ENCODE measurements at regions not wholly inside any gene's neighbourhood (a gene's known extent, or its start where the extent isn't known, plus 50 kb on each side); places are given as distances from the start of the nearest gene placed in this dataset.
"Not testable (repeated sequence)": the region's sequence is repeated elsewhere in the genome, so short reads cannot be mapped to it uniquely, and the experiment has no call there.

DNA sequence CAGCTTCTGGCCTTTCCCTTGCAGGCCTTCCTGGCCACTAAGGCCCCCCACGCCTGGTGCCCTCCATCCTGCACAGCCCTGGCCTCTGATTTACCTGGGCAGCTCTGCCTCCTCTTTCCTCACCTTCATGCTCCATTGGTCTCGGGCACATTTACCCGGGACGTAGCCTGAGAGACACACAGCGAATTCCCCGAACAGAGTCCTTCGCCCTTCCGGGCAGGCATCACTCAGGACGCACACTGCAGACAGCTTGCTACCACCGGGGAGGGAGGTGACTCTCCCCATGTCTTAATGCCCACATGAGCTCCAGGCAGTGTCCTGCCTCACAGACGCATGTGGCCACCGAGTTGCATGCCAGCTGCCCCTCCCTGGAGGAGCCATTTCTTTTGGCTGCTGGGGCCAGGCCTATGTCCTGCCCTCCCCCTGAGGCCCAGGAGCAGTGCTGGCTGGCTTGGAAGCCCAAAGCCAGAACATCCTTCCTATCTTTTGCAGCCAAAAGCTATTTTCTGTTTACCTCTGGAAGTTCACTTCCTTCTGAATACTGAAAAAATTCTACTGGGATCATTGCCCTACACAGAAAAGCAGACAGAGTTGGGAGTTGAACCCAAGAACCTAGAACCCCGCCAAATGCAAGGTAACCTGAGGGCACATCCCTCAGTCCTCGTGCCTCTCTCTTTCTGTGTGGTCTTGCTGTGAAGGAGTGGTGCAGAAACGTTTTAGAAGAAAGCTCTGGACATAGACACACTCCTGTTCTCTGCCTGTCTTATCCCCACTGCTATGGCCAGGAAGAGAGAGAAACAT lies 209.5 kb downstream of the TOMM20 start:
- DNase-seq (ENCODE audit: low spot score): peak; percentile 71
- peak; percentile 89 for ATAC-seq
- intact Hi-C loops (cut with DNase I): no loop called here

DNA sequence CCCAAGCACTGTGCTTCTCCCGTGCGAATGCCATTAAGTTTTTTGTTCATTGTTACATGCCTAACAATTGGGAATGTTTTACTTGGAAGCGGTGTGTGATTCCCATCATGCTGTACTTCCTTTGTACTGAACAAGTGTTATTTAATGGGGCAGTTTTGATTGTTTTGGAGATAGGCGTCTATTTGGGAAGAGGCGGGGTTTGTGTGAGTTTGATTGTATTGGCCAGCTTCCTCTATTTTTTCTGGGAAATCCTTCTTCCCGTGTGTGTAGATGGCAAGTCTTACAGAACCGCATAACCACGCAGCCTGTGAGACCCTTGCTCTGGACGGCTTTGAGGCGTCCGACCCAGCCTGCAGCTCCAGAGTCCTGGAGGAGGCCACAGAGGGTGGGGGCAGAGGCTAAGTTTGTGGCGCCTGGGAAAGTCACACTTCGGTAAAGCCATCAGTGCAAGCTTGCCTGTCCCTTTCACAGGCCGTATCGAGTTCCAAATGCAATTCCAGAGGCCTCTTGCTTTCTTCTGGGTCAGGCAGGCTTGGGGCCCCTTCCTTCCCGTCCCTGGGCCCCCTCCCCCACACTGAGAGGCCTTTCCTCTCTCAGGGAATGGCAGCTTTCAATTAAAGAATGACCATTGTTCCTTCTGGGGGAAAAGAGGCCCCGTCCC lies 210.3 kb downstream of the TOMM20 start:
- intact Hi-C loops (cut with DNase I): no loop called here
- ATAC-seq (peak; percentile 66), DNase-seq (ENCODE audit: low spot score) (peak; percentile 66)

DNA sequence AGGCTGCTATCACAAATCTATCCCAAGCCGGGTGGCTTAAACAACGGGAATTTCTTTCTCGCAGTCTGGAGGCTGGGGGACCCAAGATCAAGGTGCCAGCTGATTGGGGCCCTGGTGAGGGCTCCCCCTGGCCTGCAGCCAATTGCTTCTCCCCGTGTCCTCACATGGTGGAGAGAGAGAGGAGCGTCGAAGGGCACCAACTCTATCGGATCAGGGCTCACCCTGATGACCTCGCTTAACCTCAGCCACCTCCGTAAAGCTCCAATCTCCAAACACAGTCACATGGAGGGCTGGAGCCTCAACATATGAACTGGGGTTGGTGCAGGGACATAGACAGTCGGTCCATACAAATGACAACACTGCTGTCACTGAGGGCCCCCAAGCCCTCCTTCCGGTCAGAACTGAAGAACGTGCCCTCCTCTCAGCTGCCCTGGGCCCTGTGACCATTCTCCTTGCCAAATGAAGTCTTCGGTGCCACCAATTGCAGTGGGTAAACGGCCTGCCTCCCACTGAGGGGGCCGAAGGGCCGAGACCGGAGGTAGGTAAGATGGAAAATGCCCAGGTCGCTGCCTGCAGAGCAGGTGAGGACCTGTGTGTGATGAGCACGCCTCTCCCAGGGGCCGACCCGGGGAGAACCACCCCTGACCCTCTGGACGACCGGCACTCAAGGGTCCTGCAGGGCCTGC lies 211.0 kb downstream of the TOMM20 start:
- ATAC-seq (no peak), DNase-seq (ENCODE audit: low spot score) (peak; percentile 67)
- intact Hi-C loops (cut with DNase I): no loop called here

DNA sequence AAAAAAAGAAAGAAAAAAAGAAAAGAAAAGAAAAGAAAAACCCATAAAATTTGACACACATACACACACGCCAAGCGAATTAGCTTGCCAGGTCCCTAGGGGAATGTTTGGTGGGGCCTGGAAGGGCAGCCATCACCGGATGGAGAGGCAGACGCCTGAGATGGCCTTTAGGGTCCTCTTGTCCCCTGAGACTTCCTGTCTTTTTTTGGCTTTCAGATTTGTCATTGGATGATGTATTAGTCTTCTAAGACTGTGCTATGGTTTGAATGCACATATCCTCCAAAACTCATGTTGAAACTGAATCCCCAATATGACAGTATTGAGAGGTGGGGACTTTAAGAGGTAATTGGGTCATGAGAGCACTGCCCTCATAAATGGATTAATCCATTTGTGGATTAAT lies 211.8 kb downstream of the TOMM20 start:
- ATAC-seq: no peak
- intact Hi-C loops (cut with DNase I): no loop called here
- peak; percentile 47 for DNase-seq (ENCODE audit: low spot score)

- ATAC-seq: peak; percentile 2
- intact Hi-C loops (cut with DNase I): no loop called here
- DNase-seq (ENCODE audit: low spot score): peak; percentile 47
Measured at GRCh38 chr1:234915924-234916675, 212.5 kb downstream of the TOMM20 start.

GRCh38 chr1:234914606-234915290 lies 213.9 kb downstream of the TOMM20 start:
- ATAC-seq (no peak), DNase-seq (ENCODE audit: low spot score) (peak; percentile 22)
- intact Hi-C loops (cut with DNase I): no loop called here

DNA sequence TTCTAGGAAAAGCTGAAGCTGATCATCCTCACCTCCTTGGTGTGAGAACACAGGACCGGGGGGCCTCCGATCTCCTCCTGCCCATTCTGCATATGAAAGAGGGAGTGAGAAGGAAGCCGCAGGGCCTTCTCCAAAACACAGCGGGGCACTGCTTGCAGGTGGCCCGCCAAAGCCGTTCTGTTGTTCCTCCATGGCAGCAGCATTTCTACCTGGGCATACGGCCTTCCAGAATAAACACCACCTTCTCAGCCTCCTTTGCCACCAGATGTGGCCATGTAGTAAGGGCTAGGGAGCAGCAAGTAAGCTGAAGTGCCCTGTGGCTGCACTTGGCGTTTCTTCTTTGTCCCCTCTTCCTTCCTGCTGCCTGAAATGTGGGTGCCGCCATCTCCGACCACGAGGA lies 214.9 kb downstream of the TOMM20 start:
- DNase-seq (ENCODE audit: low spot score) (peak; percentile 57), ATAC-seq (no peak)
- intact Hi-C loops (cut with DNase I): no loop called here

DNA sequence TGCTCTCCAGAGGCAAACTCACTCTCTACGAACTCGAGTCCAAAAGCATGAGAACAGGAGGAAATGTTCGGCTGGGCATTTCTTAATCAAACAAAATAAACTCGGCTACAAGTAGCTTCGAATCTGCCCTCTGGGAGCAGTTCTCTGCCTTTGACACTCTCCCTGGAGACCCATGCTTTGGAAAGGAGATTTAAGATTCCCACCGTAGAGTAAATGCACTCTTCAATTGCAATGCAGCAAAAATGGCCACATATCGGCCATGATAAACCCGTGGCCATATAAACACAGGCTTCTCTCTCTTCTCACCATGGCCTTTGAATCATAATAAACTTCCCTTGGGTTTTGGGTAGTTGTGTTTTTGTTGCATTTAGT lies 215.4 kb downstream of the TOMM20 start:
- no peak for ATAC-seq
- no peak for DNase-seq (ENCODE audit: low spot score)
- intact Hi-C loops (cut with DNase I): no loop called here

GRCh38 chr1:234912548-234913277 lies 215.9 kb downstream of the TOMM20 start:
- DNase-seq (ENCODE audit: low spot score) (peak; percentile 40), ATAC-seq (no peak)
- intact Hi-C loops (cut with DNase I): no loop called here

DNA sequence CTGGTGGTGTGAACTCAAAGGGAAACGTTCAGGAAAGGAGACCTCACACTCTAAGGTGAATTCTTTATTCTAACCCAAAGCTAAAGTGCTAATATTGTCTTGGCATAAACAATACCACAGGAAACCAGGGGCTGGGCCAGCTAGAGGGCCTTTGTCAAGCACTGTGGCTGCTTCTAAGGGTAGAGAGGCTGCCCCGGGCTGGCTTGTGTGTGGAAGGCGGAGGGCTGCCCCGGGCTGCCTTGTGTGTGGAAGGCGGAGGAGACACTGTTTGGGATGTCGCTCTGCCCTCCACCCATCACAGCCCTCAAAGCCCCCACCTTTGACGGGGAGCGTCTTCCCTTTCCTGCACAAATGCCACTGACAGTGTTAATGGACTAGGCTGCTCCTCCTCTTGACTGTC lies 216.8 kb downstream of the TOMM20 start:
- ATAC-seq (no peak), DNase-seq (ENCODE audit: low spot score) (no peak)
- intact Hi-C loops (cut with DNase I): no loop called here

- intact Hi-C loops (cut with DNase I); DNase-seq (ENCODE audit: low spot score); ATAC-seq: not testable (repeated sequence)
Measured at GRCh38 chr1:234911136-234911535, 217.5 kb downstream of the TOMM20 start.

DNA sequence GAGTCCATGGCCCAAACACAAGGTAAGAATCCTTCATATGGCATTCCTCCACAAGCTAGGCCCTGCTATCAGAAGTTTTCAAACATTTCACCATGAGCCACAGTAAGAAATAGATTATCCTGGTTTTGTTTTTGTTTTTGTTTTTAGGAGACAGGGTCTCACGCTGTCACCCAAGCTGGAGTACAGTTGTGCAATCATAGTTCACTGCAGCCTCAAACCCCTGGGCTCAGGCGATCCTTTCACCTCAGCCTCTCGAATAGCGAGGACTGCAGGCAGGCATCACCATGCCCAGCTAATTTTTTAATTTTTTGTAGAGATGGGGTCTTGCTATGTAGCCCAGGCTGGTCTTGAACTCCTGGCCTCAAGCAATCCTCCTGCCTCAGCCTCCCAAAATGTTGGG lies 218.8 kb downstream of the TOMM20 start:
- no peak for ATAC-seq
- no peak for DNase-seq (ENCODE audit: low spot score)
- intact Hi-C loops (cut with DNase I): no loop called here

- no peak for ATAC-seq
- intact Hi-C loops (cut with DNase I): no loop called here
- DNase-seq (ENCODE audit: low spot score): no peak
Measured at GRCh38 chr1:234909307-234909810, 219.3 kb downstream of the TOMM20 start.

DNA sequence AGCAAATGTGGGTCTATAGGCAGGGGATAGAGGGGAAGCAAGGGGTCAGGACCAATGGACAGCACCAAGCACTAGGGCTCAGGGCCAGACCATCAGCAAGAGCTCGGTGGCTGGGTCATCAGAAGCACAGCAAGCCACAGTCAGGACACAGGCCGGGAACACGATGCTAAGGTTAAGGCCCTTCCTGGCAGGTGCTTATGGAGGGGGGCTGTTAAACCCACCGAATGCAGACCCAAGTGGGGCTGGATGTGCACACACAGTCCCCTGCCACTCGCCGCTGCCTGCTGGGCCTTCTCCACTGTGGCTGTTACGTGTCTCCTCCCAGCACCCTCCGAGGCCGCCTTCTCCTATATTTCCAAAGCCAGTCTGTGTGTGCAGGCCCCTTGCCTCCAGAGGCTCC lies 220.1 kb downstream of the TOMM20 start:
- ATAC-seq (peak; percentile 34), DNase-seq (ENCODE audit: low spot score) (no peak)
- intact Hi-C loops (cut with DNase I): no loop called here

DNA sequence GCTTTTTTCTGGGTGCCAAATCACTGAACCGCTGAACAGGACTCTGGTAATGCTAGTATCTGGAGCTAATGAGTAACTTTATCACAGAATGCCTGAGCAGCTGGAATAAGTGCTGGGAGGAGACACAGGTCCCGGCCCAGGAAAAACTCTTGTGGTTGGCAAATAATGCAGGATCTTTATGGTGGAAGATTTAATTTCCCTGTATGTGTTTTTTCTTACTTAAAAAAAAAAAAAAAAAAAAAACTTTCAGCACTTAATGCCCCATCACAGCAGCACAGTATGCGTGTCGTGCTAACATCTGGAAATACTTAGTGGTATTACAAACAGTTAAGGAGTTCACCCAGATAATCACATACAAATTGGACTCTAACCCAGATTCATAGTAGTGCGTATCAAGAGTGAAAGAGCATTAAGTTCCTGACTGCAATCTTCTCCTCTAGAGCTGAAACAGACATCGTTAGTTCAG lies 220.7 kb downstream of the TOMM20 start:
- intact Hi-C loops (cut with DNase I): no loop called here
- DNase-seq (ENCODE audit: low spot score) (no peak), ATAC-seq (peak; percentile 92)

DNA sequence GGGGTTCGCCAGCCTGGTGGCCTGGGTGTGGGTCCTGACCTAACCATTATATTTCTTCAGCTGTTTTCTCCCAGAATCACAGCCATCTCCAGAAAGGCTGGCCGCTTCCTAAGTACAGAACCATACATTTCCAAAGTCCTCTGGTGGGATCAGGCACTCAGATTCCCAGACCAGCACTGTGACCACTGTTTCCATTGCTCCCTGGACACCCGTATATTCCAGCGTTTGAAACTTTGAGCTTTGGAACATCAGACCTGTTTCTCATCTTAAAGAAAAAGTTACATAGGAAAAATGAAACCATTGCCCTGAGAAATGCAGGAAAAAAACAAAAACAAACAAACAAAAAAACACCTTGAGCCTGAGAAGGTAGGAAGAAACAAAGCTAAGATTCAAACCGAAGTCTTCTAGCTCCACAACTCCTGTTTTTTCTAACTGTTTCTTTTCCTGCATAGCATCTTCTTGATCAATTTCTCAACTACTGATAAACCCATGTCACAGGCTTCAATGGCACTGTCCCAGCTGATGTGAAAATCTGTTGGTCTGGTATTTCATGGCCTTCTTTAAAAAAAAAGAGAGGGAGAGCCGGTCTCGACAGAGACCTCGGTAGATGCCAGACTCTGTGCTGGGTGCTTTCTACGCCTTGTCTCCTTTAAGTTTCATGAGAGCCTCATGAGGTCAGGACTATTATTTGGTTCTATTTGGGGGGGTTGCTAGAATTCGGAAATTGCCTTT lies 221.3 kb downstream of the TOMM20 start:
- ATAC-seq (peak; percentile 52), DNase-seq (ENCODE audit: low spot score) (no peak)
- intact Hi-C loops (cut with DNase I): no loop called here

DNA sequence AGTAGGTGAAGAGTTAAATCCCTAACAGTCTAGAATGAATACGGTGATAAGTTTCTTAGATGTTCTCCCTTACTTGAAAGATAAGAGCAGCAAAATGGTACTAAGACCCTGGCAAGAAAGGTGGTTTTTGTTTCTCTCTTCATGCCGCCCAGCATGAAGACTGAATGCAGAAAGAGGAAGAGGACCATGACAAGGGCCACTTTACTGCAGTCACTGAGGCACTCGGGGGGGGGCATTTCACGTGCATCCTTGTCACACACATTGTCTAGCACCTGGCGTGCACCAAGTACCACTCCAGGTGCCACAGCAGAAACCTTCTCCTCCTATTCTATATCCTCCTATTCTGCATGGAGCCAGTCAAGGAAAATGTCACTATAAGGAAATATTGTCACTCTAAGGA lies 222.0 kb downstream of the TOMM20 start:
- ATAC-seq (no peak), DNase-seq (ENCODE audit: low spot score) (no peak)
- intact Hi-C loops (cut with DNase I): no loop called here

Measured in sciatic nerve (tissue), 2 donors.